ENCODE measurements at regions not wholly inside any gene's neighbourhood (a gene's known extent, or its start where the extent isn't known, plus 50 kb on each side); places are given as distances from the start of the nearest gene placed in this dataset.

GRCh38 chr1:239723776-239724367 is 337.5 kb downstream of the CHRM3 start:
- TF ChIP-seq POLR2A (IDR thresholded peaks at IDR 0.05) (no peak), CTCF (IDR thresholded peaks at IDR 0.05) (no peak)
